GM23338 (cell line): ENCODE measurements at regions not wholly inside any gene's neighbourhood (a gene's known extent, or its start where the extent isn't known, plus 50 kb on each side); places are given as distances from the start of the nearest gene placed in this dataset.

Experiments used
- ATAC-seq: fragments of 200-7000 bp; cut with Tn5 transposase; 3 replicates; pipeline ENCODE4 v1.9.1; 2020
- DNase-seq: peaks from one replicate; pipeline ENCODE4 v3.0.0-alpha.2; 2015; ENCODE audit warnings: low spot score
- H2AFZ ChIP-seq: fragments of 200-600 bp; sonication (generic); 2 replicates; pipeline ENCODE4 v1.8.0; 2016; ENCODE audit warnings: antibody characterized with exemption, mild to moderate bottlenecking, moderate library complexity
- H3F3A ChIP-seq: fragments of 200-600 bp; sonication (generic); replicated peaks from 2 replicates; pipeline ENCODE4 v1.8.0; 2017; ENCODE audit warnings: antibody characterized with exemption, mixed run types, low read depth
- H3K27ac ChIP-seq: fragments of 200-600 bp; sonication (generic); 2 replicates; pipeline ENCODE4 v1.6.1; 2016; ENCODE audit warnings: low read depth
- H3K27me3 ChIP-seq: fragments of 200-600 bp; sonication (generic); 2 replicates; pipeline ENCODE4 v1.8.0; 2016; ENCODE audit warnings: mild to moderate bottlenecking, mixed run types, moderate library complexity; ENCODE audit not compliant: insufficient read depth
- H3K36me3 ChIP-seq: fragments of 200-600 bp; sonication (generic); 2 replicates; pipeline ENCODE4 v1.8.0; 2016; ENCODE audit warnings: mild to moderate bottlenecking; ENCODE audit not compliant: insufficient read depth
- H3K4me1 ChIP-seq: fragments of 200-600 bp; sonication (generic); 2 replicates; pipeline ENCODE4 v1.8.0; 2016; ENCODE audit warnings: mild to moderate bottlenecking, moderate library complexity; ENCODE audit not compliant: insufficient read depth
- H3K4me2 ChIP-seq: fragments of 200-600 bp; sonication (generic); 2 replicates; pipeline ENCODE4 v1.7.1; 2017; ENCODE audit warnings: mixed run types
- H3K4me3 ChIP-seq: fragments of 200-600 bp; sonication (generic); 2 replicates; pipeline ENCODE4 v1.6.1; 2016; ENCODE audit warnings: mixed run types
- H3K79me2 ChIP-seq: fragments of 200-600 bp; sonication (generic); replicated peaks from 2 replicates; pipeline ENCODE4 v1.8.0; 2017; ENCODE audit warnings: mild to moderate bottlenecking; ENCODE audit not compliant: insufficient read depth
- H3K9me2 ChIP-seq: fragments of 200-600 bp; sonication (generic); 2 replicates; pipeline ENCODE4 v1.8.0; 2017; ENCODE audit not compliant: insufficient read depth
- H4K20me1 ChIP-seq: fragments of 200-600 bp; sonication (generic); replicated peaks from 2 replicates; pipeline ENCODE4 v1.8.0; 2017; ENCODE audit warnings: mild to moderate bottlenecking; ENCODE audit not compliant: insufficient read depth
- H3K27ac Mint-ChIP-seq: 2 replicates; pipeline ENCODE4 v1.8.0; 2020; ENCODE audit warnings: inconsistent platforms, mild to moderate bottlenecking, moderate library complexity, mixed read lengths
- H3K27me3 Mint-ChIP-seq: 3 replicates; pipeline ENCODE4 v1.8.0; 2022; ENCODE audit warnings: low read depth, mild to moderate bottlenecking, moderate library complexity, mixed read lengths, inconsistent platforms; ENCODE audit not compliant: insufficient read depth, poor library complexity
- H3K36me3 Mint-ChIP-seq: 3 replicates; pipeline ENCODE4 v1.8.0; 2021; ENCODE audit warnings: low read depth, mild to moderate bottlenecking, inconsistent platforms, moderate library complexity, mixed read lengths
- H3K4me1 Mint-ChIP-seq: 3 replicates; pipeline ENCODE4 v1.8.0; 2020; ENCODE audit warnings: mild to moderate bottlenecking, inconsistent platforms, mixed read lengths
- H3K4me3 Mint-ChIP-seq: 3 replicates; pipeline ENCODE4 v1.8.0; 2021; ENCODE audit warnings: moderate library complexity, mild to moderate bottlenecking, inconsistent platforms, mixed read lengths
- H3K9me3 Mint-ChIP-seq: 3 replicates; pipeline ENCODE4 v1.8.0; 2020; ENCODE audit warnings: moderate library complexity, mild to moderate bottlenecking, inconsistent platforms, mixed read lengths
- CREB1 ChIP-seq: fragments of 250-450 bp; sonication (Bioruptor Pico); IDR thresholded peaks from 2 replicates; pipeline ENCODE4 v1.5.0; 2020; ENCODE audit warnings: low read depth, mild to moderate bottlenecking, moderate library complexity
- NANOG ChIP-seq: IDR thresholded peaks from 2 replicates; pipeline ENCODE4 v1.6.1; 2016; ENCODE audit warnings: antibody characterized with exemption, borderline replicate concordance
- POLR2AphosphoS5 ChIP-seq: IDR thresholded peaks from 2 replicates; pipeline ENCODE4 v1.6.1; 2016; ENCODE audit warnings: antibody characterized with exemption, low read depth
- STAT1 ChIP-seq: IDR thresholded peaks from one replicate; pipeline ENCODE4 v1.6.1; 2016; ENCODE audit warnings: antibody characterized with exemption; ENCODE audit not compliant: unreplicated experiment
- ZNF331 ChIP-seq: fragments of 250-450 bp; sonication (Bioruptor Pico); IDR thresholded peaks from 2 replicates; pipeline ENCODE4 v1.5.0; 2020; ENCODE audit warnings: low read depth, mild to moderate bottlenecking, moderate library complexity
- TF ChIP-seq, protein P1 (sequence below), 2 experiments: fragments of 200-600 bp in 1 of 2; sonication (generic) in 1 of 2; conservative IDR thresholded peaks; 2 replicates each; pipeline versions ENCODE4 v1.5.1 to v1.6.1; 2016 to 2017; ENCODE audit warnings: antibody characterized with exemption in 2 of 2, low read depth in 2 of 2, mild to moderate bottlenecking in 2 of 2, moderate library complexity in 1 of 2
- TF ChIP-seq, protein P2 (sequence below): IDR thresholded peaks from 2 replicates; pipeline ENCODE4 v1.6.1; 2016; ENCODE audit warnings: antibody characterized with exemption

DNA sequence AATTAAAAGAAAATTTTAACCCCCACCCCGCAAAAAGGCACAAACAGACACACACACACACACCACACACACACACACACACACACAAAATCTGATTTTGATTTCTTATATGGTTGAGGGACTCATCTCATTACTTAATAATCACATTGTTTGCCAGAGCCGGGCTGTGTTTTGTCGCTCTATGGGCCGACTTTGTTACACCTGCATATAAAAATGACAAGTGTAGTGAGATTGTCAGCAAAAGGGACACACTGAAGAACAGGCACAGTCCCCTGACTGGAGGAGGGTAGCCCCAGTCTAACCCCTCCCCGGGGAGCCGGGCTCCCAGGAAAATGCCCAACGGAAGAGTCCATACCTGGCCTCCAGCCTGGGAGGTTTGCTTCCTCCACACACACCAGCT is 221.6 kb downstream of the ENGASE start:
- no peak overlapping the region for H3K27ac Mint-ChIP-seq
- TF ChIP-seq, protein P1, sequence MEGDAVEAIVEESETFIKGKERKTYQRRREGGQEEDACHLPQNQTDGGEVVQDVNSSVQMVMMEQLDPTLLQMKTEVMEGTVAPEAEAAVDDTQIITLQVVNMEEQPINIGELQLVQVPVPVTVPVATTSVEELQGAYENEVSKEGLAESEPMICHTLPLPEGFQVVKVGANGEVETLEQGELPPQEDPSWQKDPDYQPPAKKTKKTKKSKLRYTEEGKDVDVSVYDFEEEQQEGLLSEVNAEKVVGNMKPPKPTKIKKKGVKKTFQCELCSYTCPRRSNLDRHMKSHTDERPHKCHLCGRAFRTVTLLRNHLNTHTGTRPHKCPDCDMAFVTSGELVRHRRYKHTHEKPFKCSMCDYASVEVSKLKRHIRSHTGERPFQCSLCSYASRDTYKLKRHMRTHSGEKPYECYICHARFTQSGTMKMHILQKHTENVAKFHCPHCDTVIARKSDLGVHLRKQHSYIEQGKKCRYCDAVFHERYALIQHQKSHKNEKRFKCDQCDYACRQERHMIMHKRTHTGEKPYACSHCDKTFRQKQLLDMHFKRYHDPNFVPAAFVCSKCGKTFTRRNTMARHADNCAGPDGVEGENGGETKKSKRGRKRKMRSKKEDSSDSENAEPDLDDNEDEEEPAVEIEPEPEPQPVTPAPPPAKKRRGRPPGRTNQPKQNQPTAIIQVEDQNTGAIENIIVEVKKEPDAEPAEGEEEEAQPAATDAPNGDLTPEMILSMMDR (conservative IDR thresholded peaks at IDR 0.05; ENCODE audit: low read depth in 2 of 2): no peak
- TF ChIP-seq STAT1: no peak
- TF ChIP-seq NANOG: no peak
- no peak overlapping the region for H3K4me3 ChIP-seq
- no peaks in the 10 kb centered on the region for H3K36me3 ChIP-seq
- no peak for DNase-seq
- H3K9me3 Mint-ChIP-seq: 0 out of 3 replicates have a peak, but pooled peaks cover 3% of the 10 kb centered on the region
- no peaks in the 10 kb centered on the region for H3K9me2 ChIP-seq
- ATAC-seq: no peak
- peaks cover 7% of the 10 kb centered on the region; the same call in 1 of the 2 replicates for H3K27me3 ChIP-seq
- no peak overlapping the region for H3K4me2 ChIP-seq
- peaks cover 29% of the 10 kb centered on the region for H3K27me3 Mint-ChIP-seq
- H3F3A ChIP-seq: no peaks in the 10 kb centered on the region
- H3K4me1 ChIP-seq: no peaks in the 10 kb centered on the region
- H2AFZ ChIP-seq: no peak overlapping the region
- H3K27ac ChIP-seq: no peak overlapping the region
- no peaks in the 10 kb centered on the region for H3K79me2 ChIP-seq
- peaks cover 4% of the 10 kb centered on the region; the same call in 1 of the 3 replicates for H3K4me1 Mint-ChIP-seq
- H4K20me1 ChIP-seq: no peaks in the 10 kb centered on the region; the same call in 1 of the 2 replicates
- H3K4me3 Mint-ChIP-seq: no peak overlapping the region
- H3K36me3 Mint-ChIP-seq: no peaks in the 10 kb centered on the region

DNA sequence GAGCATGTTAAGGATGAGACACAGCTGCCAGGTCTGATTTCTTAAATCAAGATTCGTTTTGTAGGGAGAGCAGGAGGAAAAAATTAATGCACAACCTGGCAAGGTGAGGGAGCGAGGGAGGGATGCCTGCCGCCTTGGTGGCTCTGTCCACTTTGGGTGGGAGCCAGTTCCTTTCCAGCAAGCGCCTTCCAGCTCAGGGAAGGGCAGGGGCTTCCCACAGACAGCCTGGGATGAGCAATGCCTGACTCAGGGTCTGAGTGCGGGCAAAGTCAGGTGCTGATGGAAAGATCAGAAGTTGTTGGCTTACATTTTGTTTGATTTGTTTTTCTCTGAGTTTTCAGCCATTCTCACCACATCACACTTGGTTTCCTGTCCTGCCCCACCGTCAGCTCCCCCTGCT is 220.7 kb downstream of the ENGASE start:
- no peaks in the 10 kb centered on the region for H3K36me3 Mint-ChIP-seq
- Histone ChIP-seq H3F3A (no peaks in the 10 kb centered on the region), H3K9me2 (no peaks in the 10 kb centered on the region), H3K4me1 (no peaks in the 10 kb centered on the region), H3K79me2 (no peaks in the 10 kb centered on the region), H3K4me3 (no peak overlapping the region), H4K20me1 (no peaks in the 10 kb centered on the region; the same call in 1 of the 2 replicates), H3K4me2 (no peak overlapping the region), H3K27me3 (peaks cover 7% of the 10 kb centered on the region; the same call in 1 of the 2 replicates), H2AFZ (no peak overlapping the region), H3K36me3 (no peaks in the 10 kb centered on the region), H3K27ac (no peak overlapping the region)
- TF ChIP-seq NANOG (no peak), STAT1 (no peak), CREB1 (CRISPR knock-in tag) (no peak), ZNF331 (CRISPR knock-in tag) (no peak), POLR2AphosphoS5 (no peak)
- TF ChIP-seq, protein P2, sequence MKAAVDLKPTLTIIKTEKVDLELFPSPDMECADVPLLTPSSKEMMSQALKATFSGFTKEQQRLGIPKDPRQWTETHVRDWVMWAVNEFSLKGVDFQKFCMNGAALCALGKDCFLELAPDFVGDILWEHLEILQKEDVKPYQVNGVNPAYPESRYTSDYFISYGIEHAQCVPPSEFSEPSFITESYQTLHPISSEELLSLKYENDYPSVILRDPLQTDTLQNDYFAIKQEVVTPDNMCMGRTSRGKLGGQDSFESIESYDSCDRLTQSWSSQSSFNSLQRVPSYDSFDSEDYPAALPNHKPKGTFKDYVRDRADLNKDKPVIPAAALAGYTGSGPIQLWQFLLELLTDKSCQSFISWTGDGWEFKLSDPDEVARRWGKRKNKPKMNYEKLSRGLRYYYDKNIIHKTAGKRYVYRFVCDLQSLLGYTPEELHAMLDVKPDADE: no peak
- 0 out of 3 replicates have a peak, but pooled peaks cover 3% of the 10 kb centered on the region for H3K9me3 Mint-ChIP-seq
- H3K27me3 Mint-ChIP-seq: peaks cover 27% of the 10 kb centered on the region
- ATAC-seq (no peak), DNase-seq (no peak)
- peaks cover 10% of the 10 kb centered on the region; the same call in 2 of the 3 replicates for H3K4me1 Mint-ChIP-seq
- no peak overlapping the region for H3K4me3 Mint-ChIP-seq
- H3K27ac Mint-ChIP-seq: no peak overlapping the region
